ENCODE measurements at regions not wholly inside any gene's neighbourhood (a gene's known extent, or its start where the extent isn't known, plus 50 kb on each side); places are given as distances from the start of the nearest gene placed in this dataset.

GRCh38 chr6:56766139-56766805 is 123.6 kb upstream of the DST start:
- H3K4me2 ChIP-seq (ENCODE audit: low read depth, low read length, poor library complexity, severe bottlenecking): no peak overlapping the region
- no peak for TF ChIP-seq EZH2phosphoT487 (conservative IDR thresholded peaks at IDR 0.05; ENCODE audit: low read length)
- TF ChIP-seq CTCF (IDR thresholded peaks at IDR 0.05; ENCODE audit: insufficient read depth, low read length, poor library complexity, severe bottlenecking): no peak
- H2AFZ ChIP-seq (ENCODE audit: low read depth, low read length, severe bottlenecking): no peak overlapping the region
- no peak overlapping the region for H3K27ac ChIP-seq (ENCODE audit: low read depth, low read length)
- no peak overlapping the region for H3K4me3 ChIP-seq (ENCODE audit: insufficient read depth, low read length, poor library complexity, severe bottlenecking)
- H4K20me1 ChIP-seq (ENCODE audit: low read depth, low read length): no peaks in the 10 kb centered on the region
- no peaks in the 10 kb centered on the region for H3K9me2 ChIP-seq (replicated peaks; ENCODE audit: insufficient read depth, low read length)
- H3K9me3 ChIP-seq (ENCODE audit: insufficient read depth, low read length): no peaks in the 10 kb centered on the region
- no peaks in the 10 kb centered on the region for H3K79me2 ChIP-seq (ENCODE audit: insufficient read depth, low read length)
- no peaks in the 10 kb centered on the region for H3K27me3 ChIP-seq (ENCODE audit: low read length)
- H3F3A ChIP-seq (ENCODE audit: insufficient read depth): no peaks in the 10 kb centered on the region
- H3K36me3 ChIP-seq (ENCODE audit: low read length): no peaks in the 10 kb centered on the region
- no peak overlapping the region for H3K9ac ChIP-seq (ENCODE audit: low read length)

- H3F3A ChIP-seq (ENCODE audit: insufficient read depth): no peaks in the 10 kb centered on the region
- H3K4me3 ChIP-seq (ENCODE audit: insufficient read depth, low read length, poor library complexity, severe bottlenecking): no peak overlapping the region
- H3K27ac ChIP-seq (ENCODE audit: low read depth, low read length): no peak overlapping the region
Measured at GRCh38 chr6:56765494-56765893, 122.8 kb upstream of the DST start.

GRCh38 chr6:56764081-56764566 is 121.4 kb upstream of the DST start:
- H3K36me3 ChIP-seq (ENCODE audit: low read length): no peaks in the 10 kb centered on the region
- H3K9ac ChIP-seq (ENCODE audit: low read length): no peak overlapping the region
- no peaks in the 10 kb centered on the region for H3F3A ChIP-seq (ENCODE audit: insufficient read depth)
- H4K20me1 ChIP-seq (ENCODE audit: low read depth, low read length): no peaks in the 10 kb centered on the region
- H3K9me2 ChIP-seq (replicated peaks; ENCODE audit: insufficient read depth, low read length): no peaks in the 10 kb centered on the region
- no peak overlapping the region for H3K27ac ChIP-seq (ENCODE audit: low read depth, low read length)
- H3K9me3 ChIP-seq (ENCODE audit: insufficient read depth, low read length): no peaks in the 10 kb centered on the region
- H3K4me2 ChIP-seq (ENCODE audit: low read depth, low read length, poor library complexity, severe bottlenecking): no peak overlapping the region
- H3K27me3 ChIP-seq (ENCODE audit: low read length): no peaks in the 10 kb centered on the region
- TF ChIP-seq CTCF (IDR thresholded peaks at IDR 0.05; ENCODE audit: insufficient read depth, low read length, poor library complexity, severe bottlenecking): peak; percentile 19
- TF ChIP-seq EZH2phosphoT487 (conservative IDR thresholded peaks at IDR 0.05; ENCODE audit: low read length): no peak
- no peak overlapping the region for H3K4me3 ChIP-seq (ENCODE audit: insufficient read depth, low read length, poor library complexity, severe bottlenecking)
- H2AFZ ChIP-seq (ENCODE audit: low read depth, low read length, severe bottlenecking): no peak overlapping the region
- H3K79me2 ChIP-seq (ENCODE audit: insufficient read depth, low read length): no peaks in the 10 kb centered on the region

More at GRCh38 chr6:56765494-56765893, 122.8 kb upstream of the DST start:
- TF ChIP-seq CTCF (IDR thresholded peaks at IDR 0.05; ENCODE audit: insufficient read depth, low read length, poor library complexity, severe bottlenecking) (no peak), EZH2phosphoT487 (conservative IDR thresholded peaks at IDR 0.05; ENCODE audit: low read length) (no peak)
- Histone ChIP-seq H2AFZ (ENCODE audit: low read depth, low read length, severe bottlenecking) (no peak overlapping the region), H3K4me2 (ENCODE audit: low read depth, low read length, poor library complexity, severe bottlenecking) (no peak overlapping the region), H3K9me2 (replicated peaks; ENCODE audit: insufficient read depth, low read length) (no peaks in the 10 kb centered on the region), H3K27me3 (ENCODE audit: low read length) (no peaks in the 10 kb centered on the region), H3K9me3 (ENCODE audit: insufficient read depth, low read length) (no peaks in the 10 kb centered on the region), H4K20me1 (ENCODE audit: low read depth, low read length) (no peaks in the 10 kb centered on the region), H3K9ac (ENCODE audit: low read length) (no peak overlapping the region), H3K79me2 (ENCODE audit: insufficient read depth, low read length) (no peaks in the 10 kb centered on the region), H3K36me3 (ENCODE audit: low read length) (no peaks in the 10 kb centered on the region)
